ENCODE measurements at regions not wholly inside any gene's neighbourhood (a gene's known extent, or its start where the extent isn't known, plus 50 kb on each side); places are given as distances from the start of the nearest gene placed in this dataset.

DNA sequence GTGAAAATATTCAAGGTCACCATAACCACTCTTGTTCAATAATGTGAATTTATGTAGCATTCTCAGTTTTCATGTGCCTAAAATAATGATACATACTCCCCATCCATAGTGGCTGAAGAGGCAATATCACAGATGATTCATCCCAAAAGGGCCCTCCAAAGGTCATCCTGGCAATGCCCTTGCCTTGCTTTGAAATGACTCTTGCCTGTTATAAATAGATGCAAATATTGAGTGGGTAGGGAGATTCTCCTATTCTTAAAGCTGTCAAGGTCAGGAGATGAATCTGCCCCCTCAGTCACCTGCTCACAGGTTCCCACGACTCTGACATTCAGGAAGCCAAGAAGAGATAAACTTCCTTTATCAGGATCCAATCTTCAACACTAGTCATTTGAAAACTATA lies 490.5 kb downstream of the TNS1 start:
- TF ChIP-seq, protein P1, sequence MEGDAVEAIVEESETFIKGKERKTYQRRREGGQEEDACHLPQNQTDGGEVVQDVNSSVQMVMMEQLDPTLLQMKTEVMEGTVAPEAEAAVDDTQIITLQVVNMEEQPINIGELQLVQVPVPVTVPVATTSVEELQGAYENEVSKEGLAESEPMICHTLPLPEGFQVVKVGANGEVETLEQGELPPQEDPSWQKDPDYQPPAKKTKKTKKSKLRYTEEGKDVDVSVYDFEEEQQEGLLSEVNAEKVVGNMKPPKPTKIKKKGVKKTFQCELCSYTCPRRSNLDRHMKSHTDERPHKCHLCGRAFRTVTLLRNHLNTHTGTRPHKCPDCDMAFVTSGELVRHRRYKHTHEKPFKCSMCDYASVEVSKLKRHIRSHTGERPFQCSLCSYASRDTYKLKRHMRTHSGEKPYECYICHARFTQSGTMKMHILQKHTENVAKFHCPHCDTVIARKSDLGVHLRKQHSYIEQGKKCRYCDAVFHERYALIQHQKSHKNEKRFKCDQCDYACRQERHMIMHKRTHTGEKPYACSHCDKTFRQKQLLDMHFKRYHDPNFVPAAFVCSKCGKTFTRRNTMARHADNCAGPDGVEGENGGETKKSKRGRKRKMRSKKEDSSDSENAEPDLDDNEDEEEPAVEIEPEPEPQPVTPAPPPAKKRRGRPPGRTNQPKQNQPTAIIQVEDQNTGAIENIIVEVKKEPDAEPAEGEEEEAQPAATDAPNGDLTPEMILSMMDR (IDR thresholded peaks at IDR 0.05; ENCODE audit: borderline replicate concordance, extremely low read depth, low read length, poor library complexity, severe bottlenecking): no peak
- TF ChIP-seq EZH2 (IDR thresholded peaks at IDR 0.05; ENCODE audit: borderline replicate concordance, low read depth, low read length, severe bottlenecking): no peak
